Psoas muscle (tissue), 7 donors: ENCODE measurements at regions not wholly inside any gene's neighbourhood (a gene's known extent, or its start where the extent isn't known, plus 50 kb on each side); places are given as distances from the start of the nearest gene placed in this dataset.

Source experiments
- ATAC-seq, 4 donors: fragments of 200-7000 bp; cut with Tn5 transposase; one replicate each; pipeline ENCODE4 v1.9.1; 2020; ENCODE audit warnings: moderate library complexity in 3 of 4, mild to moderate bottlenecking in 2 of 4
- DNase-seq, 2 donors: peaks; one replicate each; pipeline ENCODE4 v3.0.0-alpha.2; 2020
- H3K27ac ChIP-seq: fragments of 200-600 bp; one replicate; pipeline ENCODE4 v1.8.0; 2022
- H3K27me3 ChIP-seq, 3 donors: fragments of 200-600 bp in 1 of 3; one replicate each; pipeline versions ENCODE4 v1.6.1 to v1.8.0; 2013 to 2022; ENCODE audit warnings: low read length in 2 of 3, mild to moderate bottlenecking in 2 of 3, moderate library complexity in 1 of 3; ENCODE audit not compliant: insufficient read depth in 3 of 3
- H3K36me3 ChIP-seq, 2 donors: fragments of 200-600 bp in 1 of 2; one replicate each; pipeline versions ENCODE4 v1.6.1 to v1.8.0; 2013 to 2022; ENCODE audit warnings: low read depth in 1 of 2, mild to moderate bottlenecking in 1 of 2, moderate library complexity in 1 of 2; ENCODE audit not compliant: insufficient read depth in 1 of 2
- H3K4me1 ChIP-seq: fragments of 200-600 bp; one replicate; pipeline ENCODE4 v1.8.0; 2022
- H3K4me3 ChIP-seq: fragments of 200-600 bp; one replicate; pipeline ENCODE4 v1.8.0; 2022; ENCODE audit warnings: mild to moderate bottlenecking
- H3K9me3 ChIP-seq: fragments of 200-600 bp; one replicate; pipeline ENCODE4 v1.8.0; 2022
- CTCF ChIP-seq: fragments of 200-600 bp; IDR thresholded peaks from one replicate; pipeline ENCODE4 v1.8.0; 2022; ENCODE audit warnings: antibody characterized with exemption
- WGBS, 3 donors: extraction: QIAGEN DNeasy Blood & Tissue Kit; methylation state at CpG; one replicate each; pipeline versions ENCODE4 v1.1.6 to v1.1.7; 2013; 5-methylcytosine and 5-hydroxymethylcytosine counted together
- intact Hi-C, 2 donors: fragments of 100-400 bp; cut with DNase I; formaldehyde crosslinking; loops; one replicate each; pipeline versions ENCODE4 v1.11.0 to v1.14.2; 2022
- donor health status: healthy with polysubstance abuse.
- donor health status: DM: no; HTN: no; CAD: no; lungs with moderate emphysema.
- donor health status: Bipolar disorder and iron deficiency.
- donor health status: healthy.
- donor health status: DM: yes; HTN: yes; CAD: no.
- donor health status: DM: no; HTN: no; CAD: no.
- donor health status: DM: yes; HTN: yes; CAD: no.

DNA sequence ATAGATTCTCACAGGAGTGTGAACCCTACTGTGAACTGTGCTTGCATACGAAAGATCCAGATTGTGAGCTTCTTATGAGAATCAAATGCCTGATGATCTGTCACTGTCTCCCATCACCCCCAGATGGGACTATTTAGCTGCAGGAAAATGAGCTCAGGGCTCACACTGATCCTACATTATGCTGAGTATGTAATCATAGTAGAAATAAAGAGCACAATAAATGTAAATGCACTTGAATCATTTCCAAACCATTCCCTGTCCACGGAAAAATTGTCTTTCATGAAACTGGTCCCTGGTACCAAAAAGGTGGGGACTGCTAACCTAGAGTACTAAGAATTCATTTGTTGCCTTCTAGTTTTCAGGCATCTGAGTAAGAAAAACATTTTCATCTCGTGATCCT, 1215.8 kb upstream of the TMEM132C start:
- H3K4me1 ChIP-seq, result no peaks in the 10 kb centered on the region
- no peak overlapping the region for H3K4me3 ChIP-seq
- ATAC-seq (no peak), DNase-seq (no peak)
- intact Hi-C loops, result no loop called here
- no peaks in the 10 kb centered on the region for H3K9me3 ChIP-seq
- H3K27ac ChIP-seq, result no peak overlapping the region
- no peak for TF ChIP-seq CTCF
- H3K27me3 ChIP-seq, result no peaks in the 10 kb centered on the region
- no peaks in the 10 kb centered on the region for H3K36me3 ChIP-seq
- 69 to 76% (median 71%) methylated on average over 3 of the region's 3 CpGs for WGBS, 3 donors

DNA sequence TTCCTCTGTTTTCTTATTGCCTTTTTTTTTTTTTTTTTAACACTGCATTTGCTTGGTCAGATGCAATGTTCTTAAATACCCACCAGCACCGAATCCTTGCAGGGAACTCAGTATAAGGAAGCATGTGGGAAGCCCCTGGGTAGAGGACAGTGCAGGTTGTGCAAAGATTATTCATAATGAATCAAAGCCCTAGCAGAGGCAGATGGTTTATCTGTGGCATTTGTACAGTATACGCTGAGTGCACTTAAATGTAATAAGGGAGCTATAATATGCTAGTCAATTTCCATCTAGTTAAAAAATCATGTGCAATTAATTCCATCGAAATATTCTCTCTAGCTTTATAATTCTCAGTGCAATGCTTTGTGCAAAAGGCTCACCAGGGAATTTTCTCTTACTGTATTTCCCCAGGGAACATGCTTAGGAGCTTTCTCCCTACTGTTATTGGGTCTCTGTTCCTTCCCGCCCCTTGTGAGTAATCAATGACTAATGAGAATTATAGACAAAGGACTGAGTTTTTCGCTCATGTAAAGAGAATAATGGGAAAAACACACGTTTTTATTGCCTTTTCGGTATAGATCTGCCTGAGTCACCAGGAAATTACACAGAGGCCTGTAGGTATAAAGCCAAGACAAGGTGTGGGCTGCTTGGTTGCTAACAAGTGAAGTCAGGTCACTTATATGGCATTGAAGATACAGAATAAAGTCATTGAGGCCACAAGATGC, 1214.3 kb upstream of the TMEM132C start:
- no peaks in the 10 kb centered on the region for H3K9me3 ChIP-seq
- no peak overlapping the region for H3K27ac ChIP-seq
- no peak overlapping the region for H3K4me3 ChIP-seq
- H3K36me3 ChIP-seq, result no peaks in the 10 kb centered on the region
- DNase-seq (no peak), ATAC-seq (no peak)
- no peaks in the 10 kb centered on the region for H3K27me3 ChIP-seq
- 77 to 83% (median 77%) methylated on average over 7 of the region's 7 CpGs for whole genome bisulfite sequencing, 3 donors
- intact Hi-C loops, result no loop called here
- no peak for TF ChIP-seq CTCF
- H3K4me1 ChIP-seq, result no peaks in the 10 kb centered on the region

- 57 to 72% (median 68%) methylated on average over 6 of the region's 6 CpGs for WGBS, 3 donors
- intact Hi-C loops, result no loop called here
These were observed 1212.4 kb upstream of the TMEM132C start for GRCh38 chr12:127054531-127054930.

DNA sequence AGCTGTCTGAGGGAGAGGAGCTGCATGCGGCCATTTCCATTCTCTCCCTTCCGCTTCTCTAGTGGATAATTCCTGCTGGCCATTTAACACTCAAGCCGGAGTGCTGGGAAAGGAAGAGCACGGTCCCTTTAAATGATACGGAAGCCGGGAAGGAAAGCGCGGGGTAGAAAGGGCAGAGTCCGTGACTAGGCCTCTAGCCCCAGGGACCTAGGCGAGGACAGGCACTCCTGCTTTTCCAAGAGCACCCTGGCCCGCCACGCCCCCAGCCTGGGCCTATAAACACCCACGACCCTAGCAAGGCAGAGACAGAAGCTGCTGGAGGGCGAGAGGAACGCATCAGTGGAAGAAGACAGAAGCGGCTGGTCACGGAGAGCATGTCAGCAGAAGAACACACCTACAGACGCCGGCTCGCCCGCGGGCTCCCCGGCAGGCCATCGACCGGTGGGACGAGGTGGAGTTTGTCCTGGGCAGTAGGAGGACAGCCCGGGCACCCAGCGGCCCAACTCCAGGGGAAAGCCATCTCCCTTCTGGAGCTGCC, 1206.6 kb upstream of the TMEM132C start:
- no peak for DNase-seq
- Histone ChIP-seq H3K9me3 (no peaks in the 10 kb centered on the region), H3K36me3 (no peaks in the 10 kb centered on the region), H3K4me1 (no peaks in the 10 kb centered on the region), H3K27ac (no peak overlapping the region), H3K4me3 (no peak overlapping the region), H3K27me3 (no peaks in the 10 kb centered on the region)
- no peak for TF ChIP-seq CTCF
- no peak for ATAC-seq
- intact Hi-C loops, result no loop called here
- WGBS, 3 donors, result 79 to 90% (median 84%) methylated on average over 28 of the region's 28 CpGs

More at GRCh38 chr12:127054531-127054930, 1212.4 kb upstream of the TMEM132C start:
- DNase-seq, result no peak
- Histone ChIP-seq H3K27ac (no peak overlapping the region), H3K4me1 (no peaks in the 10 kb centered on the region), H3K9me3 (no peaks in the 10 kb centered on the region), H3K4me3 (no peak overlapping the region), H3K27me3 (no peaks in the 10 kb centered on the region), H3K36me3 (no peaks in the 10 kb centered on the region)
- ATAC-seq, result no peak
- no peak for TF ChIP-seq CTCF

DNA sequence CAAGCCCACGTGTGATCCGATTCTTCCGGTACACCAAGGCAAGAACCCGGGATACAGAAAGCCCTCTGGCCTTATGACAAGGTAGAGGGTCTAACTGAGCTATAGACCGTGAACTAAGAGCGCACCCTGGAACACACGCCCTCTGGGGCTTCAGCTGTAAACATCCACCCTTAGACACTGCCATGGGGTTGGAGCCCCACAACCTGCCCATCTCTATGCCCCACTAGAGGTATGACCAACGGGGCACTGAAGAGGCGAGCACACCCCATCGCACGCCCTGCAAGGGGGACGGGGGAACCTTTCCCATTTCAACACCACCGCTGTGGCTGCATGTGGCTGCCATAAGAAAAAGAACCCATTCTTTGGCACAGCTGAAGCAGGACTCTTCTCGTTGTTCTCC, 1206.0 kb upstream of the TMEM132C start:
- Histone ChIP-seq H3K4me1 (no peaks in the 10 kb centered on the region), H3K4me3 (no peak overlapping the region), H3K36me3 (no peaks in the 10 kb centered on the region), H3K27ac (no peak overlapping the region), H3K27me3 (no peaks in the 10 kb centered on the region), H3K9me3 (no peaks in the 10 kb centered on the region)
- 93 to 94% (median 94%) methylated on average over 14 of the region's 14 CpGs for WGBS, 3 donors
- no peak for DNase-seq
- ATAC-seq, result no peak
- intact Hi-C loops, result no loop called here
- TF ChIP-seq CTCF, result no peak
